H1 (cell line): ENCODE measurements at regions not wholly inside any gene's neighbourhood (a gene's known extent, or its start where the extent isn't known, plus 50 kb on each side); places are given as distances from the start of the nearest gene placed in this dataset.

Experiments used
- EZH2 ChIP-seq: fragments of 200-600 bp; sonication (generic); IDR thresholded peaks from 2 replicates; pipeline ENCODE4 v1.7.1; 2012; ENCODE audit warnings: low read depth, mild to moderate bottlenecking, moderate library complexity, low read length, inconsistent platforms; ENCODE audit not compliant: severe bottlenecking
- POLR2AphosphoS5 ChIP-seq: IDR thresholded peaks from 2 replicates; pipeline ENCODE4 v1.6.1; 2011; ENCODE audit warnings: low read depth, low read length
- SIX5 ChIP-seq: IDR thresholded peaks from 2 replicates; pipeline ENCODE4 v1.6.1; 2011; ENCODE audit warnings: mild to moderate bottlenecking, low read depth, low read length
- TBP ChIP-seq: IDR thresholded peaks from 2 replicates; pipeline ENCODE4 v1.6.1; 2011; ENCODE audit warnings: low read depth, low read length, improper control_type of control experiment
- USF2 ChIP-seq: IDR thresholded peaks from 2 replicates; pipeline ENCODE4 v1.6.1; 2011; ENCODE audit warnings: low read length, improper control_type of control experiment

GRCh38 chr17:68686108-68686988 lies 85.2 kb upstream of the FAM20A start (continued):
- TF ChIP-seq USF2 (no peak), EZH2 (no peak), POLR2AphosphoS5 (no peak), SIX5 (no peak), TBP (no peak)
